ENCODE measurements at regions not wholly inside any gene's neighbourhood (a gene's known extent, or its start where the extent isn't known, plus 50 kb on each side); places are given as distances from the start of the nearest gene placed in this dataset.

DNA sequence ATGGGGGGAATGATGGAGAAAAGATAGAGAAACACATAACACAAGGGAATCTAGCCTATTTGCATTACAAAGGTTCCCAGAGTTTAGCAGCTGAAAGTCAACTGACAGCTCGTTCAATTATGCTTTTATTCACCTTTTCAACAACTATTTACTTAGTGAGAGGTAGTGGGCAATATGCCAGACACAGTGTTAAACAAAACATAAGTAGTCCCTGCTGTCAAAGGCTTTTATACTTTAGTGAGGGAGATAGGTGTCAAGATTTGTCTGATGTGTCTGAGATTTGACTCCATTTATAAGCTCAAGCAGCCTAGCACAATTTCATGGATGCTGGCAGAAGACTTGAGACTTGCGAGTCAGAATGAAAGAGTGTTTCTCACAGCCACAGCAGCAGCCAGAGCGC is 549.0 kb upstream of the VSTM2A start:
- no peaks in the 10 kb centered on the region for H3K9me3 ChIP-seq
- H3K27ac ChIP-seq: no peak overlapping the region
- H3K27me3 ChIP-seq: no peaks in the 10 kb centered on the region
- no peaks in the 10 kb centered on the region for H3K36me3 ChIP-seq (ENCODE audit: low read depth, missing control alignments)
- DNase-seq: no peak
- intact Hi-C loops (cut with DNase I; ENCODE audit: low total_unique reads): no loop called here
- H3K4me1 ChIP-seq: no peaks in the 10 kb centered on the region
- no peak overlapping the region for H3K4me3 ChIP-seq
- 61 to 71% methylated on average over 3 of the region's 3 CpGs for WGBS, 2 donors
- no peak for TF ChIP-seq POLR2A (IDR thresholded peaks at IDR 0.05)

DNA sequence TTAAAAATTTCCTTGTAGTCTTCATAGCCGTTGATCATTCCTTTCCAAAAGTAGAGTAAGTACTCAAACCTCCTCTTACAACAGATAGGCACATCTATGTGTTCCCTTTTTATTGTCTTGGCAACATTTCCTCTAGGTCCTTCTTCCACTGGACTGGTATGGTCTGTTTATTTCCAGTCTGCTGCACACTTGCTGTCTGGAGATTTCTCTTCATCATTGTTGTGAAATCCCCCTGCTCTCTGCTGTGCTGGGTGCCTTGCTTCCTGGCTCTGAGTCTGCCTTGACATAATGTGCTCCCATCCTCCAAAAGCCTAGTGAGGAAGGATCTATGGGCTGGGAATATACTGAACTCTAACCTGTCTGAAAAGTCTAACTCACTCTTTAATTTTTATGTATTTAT is 545.3 kb upstream of the VSTM2A start:
- intact Hi-C loops (cut with DNase I; ENCODE audit: low total_unique reads): no loop called here
- Histone ChIP-seq H3K4me1 (no peaks in the 10 kb centered on the region), H3K9me3 (no peaks in the 10 kb centered on the region), H3K36me3 (ENCODE audit: low read depth, missing control alignments) (no peaks in the 10 kb centered on the region), H3K27ac (no peak overlapping the region), H3K27me3 (no peaks in the 10 kb centered on the region), H3K4me3 (no peak overlapping the region)
- 83 to 84% methylated on average over 1 of the region's 1 CpG for WGBS, 2 donors
- TF ChIP-seq POLR2A (IDR thresholded peaks at IDR 0.05): no peak
- TF ChIP-seq, protein P1, sequence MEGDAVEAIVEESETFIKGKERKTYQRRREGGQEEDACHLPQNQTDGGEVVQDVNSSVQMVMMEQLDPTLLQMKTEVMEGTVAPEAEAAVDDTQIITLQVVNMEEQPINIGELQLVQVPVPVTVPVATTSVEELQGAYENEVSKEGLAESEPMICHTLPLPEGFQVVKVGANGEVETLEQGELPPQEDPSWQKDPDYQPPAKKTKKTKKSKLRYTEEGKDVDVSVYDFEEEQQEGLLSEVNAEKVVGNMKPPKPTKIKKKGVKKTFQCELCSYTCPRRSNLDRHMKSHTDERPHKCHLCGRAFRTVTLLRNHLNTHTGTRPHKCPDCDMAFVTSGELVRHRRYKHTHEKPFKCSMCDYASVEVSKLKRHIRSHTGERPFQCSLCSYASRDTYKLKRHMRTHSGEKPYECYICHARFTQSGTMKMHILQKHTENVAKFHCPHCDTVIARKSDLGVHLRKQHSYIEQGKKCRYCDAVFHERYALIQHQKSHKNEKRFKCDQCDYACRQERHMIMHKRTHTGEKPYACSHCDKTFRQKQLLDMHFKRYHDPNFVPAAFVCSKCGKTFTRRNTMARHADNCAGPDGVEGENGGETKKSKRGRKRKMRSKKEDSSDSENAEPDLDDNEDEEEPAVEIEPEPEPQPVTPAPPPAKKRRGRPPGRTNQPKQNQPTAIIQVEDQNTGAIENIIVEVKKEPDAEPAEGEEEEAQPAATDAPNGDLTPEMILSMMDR (IDR thresholded peaks at IDR 0.05): no peak
- no peak for DNase-seq

GRCh38 chr7:54014765-54015164 is 527.4 kb upstream of the VSTM2A start:
- H3K4me3 ChIP-seq: no peak overlapping the region
- 81 to 89% methylated on average over 2 of the region's 2 CpGs for WGBS, 2 donors
- no peaks in the 10 kb centered on the region for H3K9me3 ChIP-seq
- H3K4me1 ChIP-seq: no peaks in the 10 kb centered on the region
- DNase-seq: no peak
- H3K27me3 ChIP-seq: no peaks in the 10 kb centered on the region
- no peak overlapping the region for H3K27ac ChIP-seq
- TF ChIP-seq, protein P1 (IDR thresholded peaks at IDR 0.05): no peak
- no peak for TF ChIP-seq POLR2A (IDR thresholded peaks at IDR 0.05)
- intact Hi-C loops (cut with DNase I; ENCODE audit: low total_unique reads): no loop called here
- no peaks in the 10 kb centered on the region for H3K36me3 ChIP-seq (ENCODE audit: low read depth, missing control alignments)

DNA sequence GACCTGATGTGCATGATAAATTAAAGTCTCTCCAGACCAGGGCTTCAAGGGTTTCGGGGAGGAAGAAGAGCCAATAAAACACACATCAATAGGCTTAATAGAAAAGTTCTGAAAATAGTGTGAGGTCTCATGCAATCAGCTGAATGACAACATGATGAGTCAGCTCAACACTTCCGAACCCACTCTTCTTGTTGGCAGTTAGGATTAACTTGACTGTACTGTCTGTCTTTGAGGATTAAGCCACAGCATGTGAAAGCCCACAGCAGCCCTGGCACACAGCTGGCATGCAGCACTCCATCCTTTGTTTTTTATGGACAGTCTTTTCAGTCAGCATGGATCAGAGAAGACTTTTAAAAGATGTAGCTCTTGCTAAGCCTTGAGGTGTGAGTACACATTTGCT is 526.9 kb upstream of the VSTM2A start:
- Histone ChIP-seq H3K27ac (no peak overlapping the region), H3K4me1 (no peaks in the 10 kb centered on the region), H3K27me3 (no peaks in the 10 kb centered on the region), H3K36me3 (ENCODE audit: low read depth, missing control alignments) (no peaks in the 10 kb centered on the region), H3K9me3 (no peaks in the 10 kb centered on the region), H3K4me3 (no peak overlapping the region)
- WGBS, 2 donors: 74 to 86% methylated on average over 2 of the region's 2 CpGs
- intact Hi-C loops (cut with DNase I; ENCODE audit: low total_unique reads): no loop called here
- TF ChIP-seq, protein P1 (IDR thresholded peaks at IDR 0.05): no peak
- TF ChIP-seq POLR2A (IDR thresholded peaks at IDR 0.05): no peak
- no peak for DNase-seq

GRCh38 chr7:54037873-54038272 is 504.3 kb upstream of the VSTM2A start:
- TF ChIP-seq, protein P1 (IDR thresholded peaks at IDR 0.05): no peak
- TF ChIP-seq POLR2A (IDR thresholded peaks at IDR 0.05): no peak
- Histone ChIP-seq H3K4me1 (no peaks in the 10 kb centered on the region), H3K9me3 (no peaks in the 10 kb centered on the region), H3K27me3 (no peaks in the 10 kb centered on the region), H3K4me3 (no peak overlapping the region), H3K27ac (no peak overlapping the region), H3K36me3 (ENCODE audit: low read depth, missing control alignments) (no peaks in the 10 kb centered on the region)
- WGBS, 2 donors: 84 to 88% methylated on average over 1 of the region's 1 CpG
- DNase-seq: no peak
- intact Hi-C loops (cut with DNase I; ENCODE audit: low total_unique reads): no loop called here
